Umbilical cord (tissue), 1 donor: ENCODE measurements at regions not wholly inside any gene's neighbourhood (a gene's known extent, or its start where the extent isn't known, plus 50 kb on each side); places are given as distances from the start of the nearest gene placed in this dataset.
"Not testable (repeated sequence)": the region's sequence is repeated elsewhere in the genome, so short reads cannot be mapped to it uniquely, and the experiment has no call there.

Experiments
- DNase-seq: peaks from one replicate; pipeline ENCODE4 v3.0.0-alpha.2; 2015; ENCODE audit warnings: low spot score

GRCh38 chr1:191346381-191346780 lies 811.9 kb upstream of the RGS18 start:
- peak; percentile 88 for DNase-seq

DNA sequence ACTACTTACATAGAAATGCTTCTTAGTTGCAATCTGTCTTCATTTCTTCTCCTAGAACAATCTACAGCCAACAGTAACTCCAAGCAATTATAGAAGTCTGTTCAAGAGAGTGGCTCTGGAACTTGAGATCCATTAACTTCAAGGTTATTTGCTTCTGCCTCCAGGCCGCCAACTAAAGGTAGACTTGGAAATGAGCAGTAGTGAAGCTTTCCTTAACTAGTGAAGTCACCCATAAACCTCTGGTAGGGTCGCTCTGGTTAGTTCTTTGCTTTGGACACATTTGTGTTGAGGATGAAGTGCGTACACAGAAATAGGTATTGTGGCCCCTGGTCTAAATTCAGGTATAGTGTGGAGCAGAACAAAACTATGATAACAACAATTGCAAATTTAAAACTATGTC lies 809.9 kb upstream of the RGS18 start:
- DNase-seq: no peak

- DNase-seq: no peak
These were observed 807.3 kb upstream of the RGS18 start for GRCh38 chr1:191350938-191351337.

- DNase-seq: no peak
These were observed 799.5 kb upstream of the RGS18 start for GRCh38 chr1:191358724-191359123.

DNA sequence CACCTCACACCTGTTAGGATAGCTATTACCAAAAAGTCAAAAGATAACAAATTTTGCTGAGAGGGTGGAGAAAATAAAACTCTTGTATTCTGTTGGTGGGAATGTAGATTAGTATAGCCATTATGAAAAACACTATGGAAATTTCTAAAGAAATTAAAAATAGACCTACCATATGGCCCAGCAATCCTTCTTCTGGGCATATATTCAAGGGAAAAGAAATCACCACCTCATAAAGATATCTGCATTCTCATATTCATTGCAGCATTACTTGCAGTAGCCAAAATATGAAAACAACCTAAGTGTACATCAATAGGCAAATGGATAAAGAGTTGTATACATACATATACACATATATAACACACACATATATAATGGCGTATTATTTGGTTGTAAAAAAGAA lies 791.6 kb upstream of the RGS18 start:
- no peak for DNase-seq

- DNase-seq: no peak
These were observed 789.2 kb upstream of the RGS18 start for GRCh38 chr1:191368891-191369654.

GRCh38 chr1:191371626-191372025 lies 786.6 kb upstream of the RGS18 start:
- peak; percentile 81 for DNase-seq

- no peak for DNase-seq
These were observed 770.0 kb upstream of the RGS18 start for GRCh38 chr1:191388283-191388682.

DNA sequence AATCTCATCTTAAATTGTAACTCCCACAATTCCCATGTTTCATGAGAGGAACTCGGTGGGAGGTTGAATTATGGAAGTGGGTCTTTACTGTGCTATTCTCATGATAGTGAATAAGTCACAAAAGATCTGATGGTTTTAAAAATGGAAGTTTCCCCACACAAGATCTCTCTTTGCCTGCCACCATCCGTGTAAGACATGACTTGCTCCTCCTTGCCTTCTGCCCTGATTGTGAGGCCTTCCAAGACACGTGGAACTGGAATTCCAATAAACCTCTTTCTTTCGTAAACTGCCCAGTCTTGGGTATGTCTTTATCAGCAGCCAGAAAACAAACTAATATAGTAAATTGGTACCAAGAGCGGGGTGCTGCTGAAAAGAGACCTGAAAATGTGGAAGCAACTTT lies 761.6 kb upstream of the RGS18 start:
- no peak for DNase-seq

GRCh38 chr1:191398551-191398950 lies 759.7 kb upstream of the RGS18 start:
- no peak for DNase-seq

DNA sequence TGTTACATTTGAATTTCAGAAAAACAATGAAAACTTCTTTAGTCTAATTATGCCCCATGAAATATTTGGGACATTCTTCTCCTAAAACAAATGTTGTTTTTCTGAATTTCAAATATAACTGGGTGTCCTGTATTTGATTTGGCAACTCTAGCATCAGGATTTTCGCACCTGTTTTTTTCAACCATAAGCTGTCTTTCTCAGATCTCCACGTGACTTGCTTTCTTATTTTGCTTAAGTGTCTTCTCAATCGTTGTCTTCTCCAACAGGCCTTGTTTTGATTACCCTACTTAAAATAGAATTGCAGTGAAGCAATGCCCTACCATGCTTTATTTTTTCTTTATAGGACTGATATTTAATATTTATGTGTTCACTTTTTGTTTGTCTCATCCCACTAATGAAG lies 752.8 kb upstream of the RGS18 start:
- no peak for DNase-seq

- peak; percentile 43 for DNase-seq
These were observed 743.2 kb upstream of the RGS18 start for GRCh38 chr1:191414981-191415640.

DNA sequence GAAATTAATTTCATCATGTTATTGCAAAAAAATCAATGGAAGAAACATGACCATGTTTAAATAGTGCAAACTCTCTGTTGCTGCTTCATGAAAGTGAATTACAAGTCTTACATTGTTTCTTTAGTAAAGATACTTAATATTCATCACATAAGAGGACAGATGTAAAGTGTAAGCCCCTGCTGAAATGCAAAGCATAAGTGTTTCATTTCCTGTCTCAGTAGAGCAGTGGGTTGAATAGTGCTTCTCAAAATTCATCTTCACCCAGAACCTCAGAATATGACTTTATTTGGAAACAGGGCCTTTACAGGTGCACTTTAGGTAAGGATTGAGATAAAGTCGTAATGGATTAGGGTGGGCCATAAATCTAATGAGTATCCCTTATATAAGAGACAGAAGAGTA lies 738.4 kb upstream of the RGS18 start:
- no peak for DNase-seq

DNA sequence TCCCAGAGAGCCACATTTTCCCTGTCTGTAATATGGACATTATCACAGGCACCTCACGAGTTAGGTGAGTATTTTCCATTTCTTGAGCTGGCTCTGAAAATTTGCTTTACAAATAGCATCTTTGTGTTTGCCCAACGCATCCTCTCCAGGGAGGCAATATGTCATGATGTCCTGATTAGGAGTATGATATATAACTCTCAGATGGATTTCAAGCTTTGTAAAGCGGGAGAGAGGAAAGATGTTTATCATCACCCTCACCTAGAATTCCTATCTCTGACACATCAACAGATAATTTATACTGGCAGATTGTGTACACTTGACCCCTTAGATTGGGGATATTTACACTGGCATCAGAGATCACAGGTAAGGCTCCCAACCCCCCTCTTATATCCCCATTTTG lies 730.7 kb upstream of the RGS18 start:
- DNase-seq: no peak

GRCh38 chr1:191432817-191433216 lies 725.4 kb upstream of the RGS18 start:
- no peak for DNase-seq

DNA sequence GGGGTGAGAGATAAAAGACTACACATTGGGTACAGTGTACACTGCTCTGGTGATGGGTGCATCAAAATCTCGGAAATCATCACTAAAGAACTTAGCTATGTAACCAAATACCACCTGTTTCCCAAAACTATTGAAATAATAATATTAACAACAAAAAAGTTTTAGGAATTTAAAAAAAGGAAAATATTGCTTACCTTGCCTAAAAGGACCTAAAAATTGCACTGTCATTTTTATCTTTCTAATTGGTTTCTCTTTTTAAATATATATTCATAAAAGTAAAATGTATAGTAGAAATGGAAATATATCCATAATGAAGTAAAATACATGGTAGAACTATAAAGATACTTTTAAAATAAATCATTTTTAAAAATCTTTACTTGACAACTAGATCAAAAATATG lies 719.3 kb upstream of the RGS18 start:
- no peak for DNase-seq

DNA sequence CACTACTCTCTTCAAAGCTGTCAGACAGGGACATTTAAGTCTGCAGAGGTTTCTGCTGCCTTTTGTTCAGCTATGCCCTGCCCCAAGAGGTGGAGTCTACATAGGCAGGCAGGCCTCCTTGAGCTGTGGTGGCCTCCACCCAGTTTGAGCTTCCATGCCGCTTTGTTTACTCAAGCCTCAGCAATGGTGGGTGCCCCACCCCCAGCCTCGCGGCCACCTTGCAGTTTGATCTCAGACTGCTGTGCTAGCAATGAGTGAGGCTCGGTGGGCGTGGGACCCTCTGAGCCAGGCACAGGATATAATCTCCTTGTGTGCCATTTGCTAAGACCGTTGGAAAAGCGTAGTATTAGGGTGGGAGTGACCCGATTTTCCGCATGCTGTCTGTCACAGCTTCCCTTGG lies 710.0 kb upstream of the RGS18 start:
- DNase-seq: not testable (repeated sequence)

DNA sequence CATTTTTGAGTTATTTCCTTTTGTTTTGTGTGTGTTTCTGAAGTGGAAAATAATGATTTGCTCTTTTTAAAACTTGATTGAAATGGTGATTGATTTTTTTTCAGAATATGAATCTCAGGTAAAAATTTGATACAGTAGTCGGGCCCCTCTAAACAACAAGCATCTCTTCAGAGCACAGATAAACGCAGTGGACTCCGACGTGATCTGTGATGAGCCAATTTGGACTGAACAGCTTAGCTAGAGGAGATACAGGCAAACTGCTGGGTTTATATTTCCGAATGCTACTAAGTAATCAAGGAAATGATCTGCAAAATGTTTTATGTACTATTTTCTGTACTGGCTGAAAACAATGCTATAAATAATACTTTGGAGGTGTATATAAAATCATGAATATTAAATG lies 705.7 kb upstream of the RGS18 start:
- DNase-seq: no peak

GRCh38 chr1:191453487-191453886 lies 704.8 kb upstream of the RGS18 start:
- DNase-seq: no peak

GRCh38 chr1:191457889-191458288 lies 700.4 kb upstream of the RGS18 start:
- no peak for DNase-seq

DNA sequence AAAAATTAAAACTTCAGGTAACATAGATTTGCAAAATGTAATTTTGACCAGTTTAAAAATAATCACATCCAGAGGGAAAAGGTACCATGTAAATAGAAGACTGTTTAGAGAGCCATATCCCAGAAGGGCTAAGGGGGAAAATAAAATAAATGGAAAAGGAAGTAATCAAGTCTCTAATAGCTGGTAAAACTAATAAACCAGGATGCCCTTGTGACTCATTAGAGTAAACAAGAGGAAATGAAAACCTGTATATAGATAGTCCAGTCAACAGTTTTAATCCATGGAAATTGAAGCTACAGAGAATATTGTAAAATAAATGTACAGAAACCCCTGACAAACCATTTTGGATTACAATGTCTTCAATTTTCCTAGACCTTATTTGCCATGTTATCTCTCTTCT lies 698.0 kb upstream of the RGS18 start:
- no peak for DNase-seq

DNA sequence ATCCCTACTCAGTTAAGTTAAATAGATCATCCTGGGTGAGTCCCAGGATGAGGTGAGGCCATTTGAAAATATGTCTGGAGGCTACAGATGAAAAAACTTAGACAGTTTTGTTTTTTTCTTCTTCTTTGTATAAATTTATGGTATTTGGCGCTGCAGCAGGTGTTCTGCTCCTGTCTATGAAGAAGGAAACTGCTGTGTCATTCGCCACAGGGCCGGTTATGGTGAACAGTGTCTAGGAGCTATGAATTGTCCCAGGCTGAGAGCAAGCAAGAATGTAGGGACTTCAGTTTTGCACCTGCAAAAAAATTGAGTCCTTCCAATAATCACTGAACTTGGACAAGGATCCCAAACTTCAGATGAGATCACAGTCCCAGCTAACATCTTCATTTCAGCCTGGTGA lies 674.3 kb upstream of the RGS18 start:
- DNase-seq: no peak

DNA sequence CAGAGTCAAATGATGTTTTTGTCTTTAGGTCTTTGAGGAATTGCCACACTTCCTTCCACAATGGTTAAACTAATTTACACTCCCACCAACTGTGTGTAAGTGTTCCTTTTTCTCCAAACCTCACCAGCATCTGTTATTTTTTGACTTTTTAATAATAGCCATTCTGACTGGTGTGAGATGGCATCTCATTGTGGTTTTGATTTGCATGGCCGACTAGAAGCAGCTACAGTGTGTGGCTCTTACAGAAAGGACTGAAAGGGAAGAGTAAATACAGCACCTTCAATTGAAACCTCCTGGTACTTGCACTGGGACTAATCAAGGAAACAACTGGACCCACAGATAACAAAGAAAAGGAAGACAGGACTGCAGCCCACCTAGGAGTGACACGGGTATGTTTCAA lies 668.0 kb upstream of the RGS18 start:
- no peak for DNase-seq

DNA sequence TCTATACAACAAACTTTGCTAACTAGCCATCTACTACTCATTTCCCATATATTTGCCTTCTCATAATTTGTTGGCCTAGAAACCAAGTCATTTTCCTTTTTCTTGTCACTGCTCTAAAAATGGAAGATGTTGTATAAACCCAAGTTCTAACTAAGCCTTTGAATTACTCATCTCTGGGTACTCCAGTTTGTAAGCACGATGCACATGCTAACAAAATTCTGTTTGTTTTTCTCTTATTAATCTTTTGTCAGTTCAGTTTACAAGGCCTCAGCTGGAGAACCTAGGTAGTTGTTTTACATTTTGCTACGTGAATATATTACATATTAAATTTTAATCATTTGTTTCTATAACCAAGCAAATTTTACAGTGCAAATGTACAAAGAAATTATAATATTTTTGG lies 663.2 kb upstream of the RGS18 start:
- DNase-seq: no peak
